ENCODE measurements at regions not wholly inside any gene's neighbourhood (a gene's known extent, or its start where the extent isn't known, plus 50 kb on each side); places are given as distances from the start of the nearest gene placed in this dataset.

DNA sequence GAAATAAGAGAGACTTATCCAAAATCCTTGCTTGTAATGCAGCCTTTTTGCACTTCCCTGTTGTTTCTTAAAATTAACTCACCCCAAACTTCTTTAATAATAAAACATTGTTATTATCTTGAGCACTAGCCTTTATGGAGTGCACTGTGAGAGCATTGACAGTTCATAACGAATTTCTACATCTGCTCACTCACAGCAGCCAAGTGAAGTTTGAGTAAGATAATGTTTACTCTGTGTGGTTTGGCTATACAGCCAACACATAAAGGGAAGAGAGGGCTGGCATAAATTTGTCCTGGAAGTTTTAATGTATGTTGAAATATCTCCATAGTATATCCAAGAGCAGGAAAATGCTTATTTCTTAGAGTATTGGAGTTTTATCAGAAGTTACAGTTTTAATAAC lies 227.9 kb downstream of the FRK start:
- H3K4me3 ChIP-seq (ENCODE audit: insufficient read length, low read depth): no peak overlapping the region
- no peaks in the 10 kb centered on the region for H3K27me3 ChIP-seq (ENCODE audit: insufficient read depth, insufficient read length)
- H3K9ac ChIP-seq (ENCODE audit: insufficient read length, low read depth): no peak overlapping the region
- no peaks in the 10 kb centered on the region for H3K36me3 ChIP-seq (ENCODE audit: insufficient read depth, insufficient read length, low read length)
- TF ChIP-seq YY1 (IDR thresholded peaks at IDR 0.05; ENCODE audit: insufficient read depth, insufficient read length): no peak
- TF ChIP-seq SUZ12 (IDR thresholded peaks at IDR 0.05; ENCODE audit: extremely low read depth, insufficient read depth, insufficient read length): no peak
- no peak for TF ChIP-seq ZNF274 (IDR thresholded peaks at IDR 0.05; ENCODE audit: low read depth, low read length)
- no peak for DNase-seq (ENCODE audit: low read depth, low spot score)
- 0 out of 2 replicates have a peak, but pooled peaks cover 3% of the 10 kb centered on the region for H3K9me3 ChIP-seq (ENCODE audit: insufficient read depth, low read length)
- H3K4me1 ChIP-seq (ENCODE audit: insufficient read depth, insufficient read length): no peaks in the 10 kb centered on the region

DNA sequence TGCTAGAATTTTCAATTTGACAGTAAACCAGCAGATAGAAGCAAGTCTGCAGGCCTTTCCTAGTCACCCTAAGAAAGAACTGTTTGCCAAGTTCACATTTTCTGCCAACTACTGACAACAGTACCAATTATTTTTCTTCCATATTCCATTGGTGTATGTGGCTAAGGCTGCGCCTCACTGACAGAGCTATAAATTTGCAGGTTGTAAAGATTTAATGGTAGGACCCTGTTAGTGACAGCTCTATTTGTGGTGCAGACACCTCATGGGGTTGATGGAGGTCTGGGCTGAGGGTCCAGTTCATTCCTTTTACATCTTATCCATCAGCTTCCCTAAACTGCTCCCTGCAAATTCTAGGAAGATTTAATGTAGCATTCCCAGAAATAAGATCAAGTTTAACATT lies 228.5 kb downstream of the FRK start:
- Histone ChIP-seq H3K9ac (ENCODE audit: insufficient read length, low read depth) (no peak overlapping the region), H3K4me1 (ENCODE audit: insufficient read depth, insufficient read length) (no peaks in the 10 kb centered on the region), H3K4me3 (ENCODE audit: insufficient read length, low read depth) (no peak overlapping the region), H3K36me3 (ENCODE audit: insufficient read depth, insufficient read length, low read length) (no peaks in the 10 kb centered on the region), H3K9me3 (ENCODE audit: insufficient read depth, low read length) (0 out of 2 replicates have a peak, but pooled peaks cover under 1% of the 10 kb centered on the region), H3K27me3 (ENCODE audit: insufficient read depth, insufficient read length) (no peaks in the 10 kb centered on the region)
- no peak for DNase-seq (ENCODE audit: low read depth, low spot score)
- TF ChIP-seq YY1 (IDR thresholded peaks at IDR 0.05; ENCODE audit: insufficient read depth, insufficient read length): no peak
- TF ChIP-seq ZNF274 (IDR thresholded peaks at IDR 0.05; ENCODE audit: low read depth, low read length): no peak
- TF ChIP-seq SUZ12 (IDR thresholded peaks at IDR 0.05; ENCODE audit: extremely low read depth, insufficient read depth, insufficient read length): no peak

DNA sequence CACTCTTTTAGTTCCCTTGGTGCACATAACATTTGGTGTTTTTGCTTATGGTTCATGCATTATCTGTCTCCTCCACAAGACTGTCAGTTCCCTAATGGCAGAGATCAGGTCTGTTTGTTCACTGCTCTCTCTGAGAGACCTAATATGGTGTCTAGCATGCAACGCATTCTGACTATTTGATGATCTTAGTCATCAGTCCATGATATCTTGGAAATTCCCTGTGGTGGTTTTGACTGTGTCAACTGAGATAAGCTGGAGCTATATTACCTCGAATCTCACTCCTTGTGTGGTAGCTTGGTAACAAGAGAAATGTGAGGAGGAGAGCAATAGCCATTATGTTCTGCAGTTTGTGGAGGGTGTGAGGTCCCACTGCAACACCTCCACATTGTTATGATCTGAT lies 229.8 kb downstream of the FRK start:
- H3K9me3 ChIP-seq (ENCODE audit: insufficient read depth, low read length): no peaks in the 10 kb centered on the region
- H3K4me3 ChIP-seq (ENCODE audit: insufficient read length, low read depth): no peak overlapping the region
- no peak for DNase-seq (ENCODE audit: low read depth, low spot score)
- H3K27me3 ChIP-seq (ENCODE audit: insufficient read depth, insufficient read length): no peaks in the 10 kb centered on the region
- H3K9ac ChIP-seq (ENCODE audit: insufficient read length, low read depth): no peak overlapping the region
- TF ChIP-seq SUZ12 (IDR thresholded peaks at IDR 0.05; ENCODE audit: extremely low read depth, insufficient read depth, insufficient read length) (no peak), YY1 (IDR thresholded peaks at IDR 0.05; ENCODE audit: insufficient read depth, insufficient read length) (no peak), ZNF274 (IDR thresholded peaks at IDR 0.05; ENCODE audit: low read depth, low read length) (no peak)
- no peaks in the 10 kb centered on the region for H3K36me3 ChIP-seq (ENCODE audit: insufficient read depth, insufficient read length, low read length)
- no peaks in the 10 kb centered on the region for H3K4me1 ChIP-seq (ENCODE audit: insufficient read depth, insufficient read length)

DNA sequence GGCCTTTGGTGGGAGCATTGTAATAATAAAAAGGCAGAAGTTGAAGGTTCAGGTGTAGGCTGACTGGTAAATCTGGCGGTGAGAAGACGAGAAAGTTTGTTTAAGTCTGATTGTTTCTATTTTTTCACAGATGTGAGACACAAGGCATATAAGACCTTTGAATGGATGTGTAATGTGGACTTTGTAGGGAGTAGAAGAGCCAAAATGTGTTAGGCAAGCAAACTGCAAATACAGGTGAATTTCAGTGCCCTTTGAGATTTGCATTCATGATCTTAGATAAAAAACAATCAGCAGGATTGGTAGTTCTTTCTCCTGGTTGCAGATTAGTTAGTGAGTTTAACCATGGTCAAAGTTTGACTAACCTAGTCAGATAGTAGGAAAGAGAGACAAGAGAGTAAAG lies 238.9 kb downstream of the FRK start:
- H3K9me3 ChIP-seq (ENCODE audit: insufficient read depth, low read length): peaks cover 4% of the 10 kb centered on the region; the same call in 1 of the 2 replicates
- TF ChIP-seq YY1 (IDR thresholded peaks at IDR 0.05; ENCODE audit: insufficient read depth, insufficient read length): no peak
- TF ChIP-seq SUZ12 (IDR thresholded peaks at IDR 0.05; ENCODE audit: extremely low read depth, insufficient read depth, insufficient read length): no peak
- TF ChIP-seq ZNF274 (IDR thresholded peaks at IDR 0.05; ENCODE audit: low read depth, low read length): no peak
- no peak for DNase-seq (ENCODE audit: low read depth, low spot score)
- H3K4me3 ChIP-seq (ENCODE audit: insufficient read length, low read depth): no peak overlapping the region
- H3K4me1 ChIP-seq (ENCODE audit: insufficient read depth, insufficient read length): no peaks in the 10 kb centered on the region
- H3K27me3 ChIP-seq (ENCODE audit: insufficient read depth, insufficient read length): no peaks in the 10 kb centered on the region
- H3K36me3 ChIP-seq (ENCODE audit: insufficient read depth, insufficient read length, low read length): no peaks in the 10 kb centered on the region
- H3K9ac ChIP-seq (ENCODE audit: insufficient read length, low read depth): no peak overlapping the region

GRCh38 chr6:115819506-115819905 lies 241.2 kb downstream of the FRK start:
- H3K4me1 ChIP-seq (ENCODE audit: insufficient read depth, insufficient read length): no peaks in the 10 kb centered on the region
- no peak for DNase-seq (ENCODE audit: low read depth, low spot score)
- TF ChIP-seq SUZ12 (IDR thresholded peaks at IDR 0.05; ENCODE audit: extremely low read depth, insufficient read depth, insufficient read length) (no peak), ZNF274 (IDR thresholded peaks at IDR 0.05; ENCODE audit: low read depth, low read length) (no peak), YY1 (IDR thresholded peaks at IDR 0.05; ENCODE audit: insufficient read depth, insufficient read length) (no peak)
- no peaks in the 10 kb centered on the region for H3K27me3 ChIP-seq (ENCODE audit: insufficient read depth, insufficient read length)
- no peak overlapping the region for H3K9ac ChIP-seq (ENCODE audit: insufficient read length, low read depth)
- H3K36me3 ChIP-seq (ENCODE audit: insufficient read depth, insufficient read length, low read length): no peaks in the 10 kb centered on the region
- H3K9me3 ChIP-seq (ENCODE audit: insufficient read depth, low read length): peaks cover 4% of the 10 kb centered on the region; the same call in 1 of the 2 replicates
- no peak overlapping the region for H3K4me3 ChIP-seq (ENCODE audit: insufficient read length, low read depth)

DNA sequence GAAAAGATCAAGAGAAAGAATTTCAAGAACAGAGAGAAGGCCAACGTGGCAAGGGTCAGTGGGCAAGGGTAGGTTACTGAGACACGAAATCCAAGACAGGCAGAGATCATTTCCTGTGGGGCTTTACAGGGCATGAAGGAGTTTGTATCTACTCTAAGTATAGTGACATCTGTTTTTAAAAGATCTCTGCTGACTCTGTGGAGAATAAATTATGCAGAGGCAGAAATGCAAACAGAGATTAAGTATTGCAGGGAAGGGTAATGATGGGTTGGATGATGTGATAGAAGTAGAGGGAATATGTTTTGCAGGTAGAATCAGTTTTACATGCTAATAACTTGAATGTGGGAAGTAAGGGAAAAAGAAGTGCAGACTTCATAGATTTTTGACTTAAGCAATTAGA lies 243.5 kb downstream of the FRK start:
- H3K9me3 ChIP-seq (ENCODE audit: insufficient read depth, low read length): peaks cover 4% of the 10 kb centered on the region; the same call in 1 of the 2 replicates
- H3K4me1 ChIP-seq (ENCODE audit: insufficient read depth, insufficient read length): no peaks in the 10 kb centered on the region
- no peak overlapping the region for H3K9ac ChIP-seq (ENCODE audit: insufficient read length, low read depth)
- DNase-seq (ENCODE audit: low read depth, low spot score): no peak
- no peaks in the 10 kb centered on the region for H3K27me3 ChIP-seq (ENCODE audit: insufficient read depth, insufficient read length)
- no peak overlapping the region for H3K4me3 ChIP-seq (ENCODE audit: insufficient read length, low read depth)
- no peaks in the 10 kb centered on the region for H3K36me3 ChIP-seq (ENCODE audit: insufficient read depth, insufficient read length, low read length)
- TF ChIP-seq ZNF274 (IDR thresholded peaks at IDR 0.05; ENCODE audit: low read depth, low read length): no peak
- TF ChIP-seq SUZ12 (IDR thresholded peaks at IDR 0.05; ENCODE audit: extremely low read depth, insufficient read depth, insufficient read length): no peak
- TF ChIP-seq YY1 (IDR thresholded peaks at IDR 0.05; ENCODE audit: insufficient read depth, insufficient read length): no peak

DNA sequence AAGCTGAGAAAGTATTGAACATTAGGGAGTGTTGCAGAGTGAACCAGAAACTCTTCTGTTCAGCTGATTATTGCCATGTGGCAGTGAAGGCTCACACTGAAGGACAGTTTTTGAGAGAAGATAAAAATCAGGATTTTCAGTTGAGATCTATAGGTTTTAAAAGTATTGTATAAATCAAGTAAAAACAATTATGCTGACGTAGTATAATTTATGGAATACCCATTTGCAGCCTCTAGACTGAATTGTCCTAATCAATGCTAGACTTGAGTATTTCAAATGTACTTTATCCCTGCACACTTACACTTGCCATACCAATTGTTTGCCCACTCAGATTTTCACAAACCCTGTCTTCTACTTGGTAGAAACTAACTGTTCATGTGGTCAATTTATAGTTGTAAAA lies 245.8 kb downstream of the FRK start:
- Histone ChIP-seq H3K9ac (ENCODE audit: insufficient read length, low read depth) (no peak overlapping the region), H3K4me1 (ENCODE audit: insufficient read depth, insufficient read length) (no peaks in the 10 kb centered on the region), H3K9me3 (ENCODE audit: insufficient read depth, low read length) (peaks cover 4% of the 10 kb centered on the region; the same call in 1 of the 2 replicates), H3K36me3 (ENCODE audit: insufficient read depth, insufficient read length, low read length) (no peaks in the 10 kb centered on the region), H3K27me3 (ENCODE audit: insufficient read depth, insufficient read length) (no peaks in the 10 kb centered on the region), H3K4me3 (ENCODE audit: insufficient read length, low read depth) (no peak overlapping the region)
- TF ChIP-seq YY1 (IDR thresholded peaks at IDR 0.05; ENCODE audit: insufficient read depth, insufficient read length) (no peak), SUZ12 (IDR thresholded peaks at IDR 0.05; ENCODE audit: extremely low read depth, insufficient read depth, insufficient read length) (no peak), ZNF274 (IDR thresholded peaks at IDR 0.05; ENCODE audit: low read depth, low read length) (no peak)
- DNase-seq (ENCODE audit: low read depth, low spot score): no peak
